Hypothalamus (tissue), 51 donors: ENCODE measurements at regions not wholly inside any gene's neighbourhood (a gene's known extent, or its start where the extent isn't known, plus 50 kb on each side); places are given as distances from the start of the nearest gene placed in this dataset.
"Not testable (repeated sequence)": the region's sequence is repeated elsewhere in the genome, so short reads cannot be mapped to it uniquely, and the experiment has no call there.

Source experiments
- DNase-seq, 51 donors: peaks; one replicate each; lab custom pipeline; 2025; lab: John Stamatoyannopoulos, UW

DNA sequence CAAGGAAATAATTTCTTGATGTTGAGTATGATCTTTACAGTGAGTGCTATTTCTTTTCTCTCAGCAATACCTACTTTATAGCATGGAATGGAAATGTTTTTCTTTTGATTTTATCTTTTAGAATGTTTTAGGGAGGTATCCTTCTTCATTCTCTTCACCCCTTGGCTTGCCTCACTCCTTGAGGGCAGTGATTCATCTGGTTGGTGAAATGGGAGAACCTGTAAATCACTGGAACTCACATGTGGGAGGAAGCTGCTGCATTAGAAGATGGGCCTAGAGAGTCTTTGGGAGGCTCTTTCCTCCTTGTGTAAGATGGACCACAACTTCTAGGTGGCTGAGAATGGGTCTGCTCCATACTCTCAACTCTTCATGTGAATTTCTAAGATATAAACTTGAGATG is 244.8 kb upstream of the SYNCRIP start:
- DNase-seq: no peak

DNA sequence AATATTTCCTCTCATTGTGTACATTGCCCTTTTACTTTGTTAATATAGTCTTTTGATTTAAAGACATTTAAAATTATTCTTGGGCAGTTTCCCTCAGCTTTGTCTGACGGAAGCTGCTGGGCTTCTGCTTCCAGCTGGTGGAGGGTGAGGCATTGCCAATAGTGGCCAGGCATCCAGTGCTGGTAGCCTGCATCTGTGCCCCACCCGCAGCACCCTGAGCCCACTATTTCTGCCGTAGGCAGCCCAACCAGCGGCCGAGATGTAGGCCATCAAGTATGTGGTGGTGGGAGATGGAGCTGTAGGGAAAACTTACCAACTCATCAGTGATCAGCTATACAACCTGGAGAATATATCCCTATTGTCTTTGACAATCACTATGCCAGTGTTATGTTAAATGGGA is 226.0 kb upstream of the SYNCRIP start:
- DNase-seq: no peak

- DNase-seq: no peak
Measured at GRCh38 chr6:85867595-85867994, 224.9 kb upstream of the SYNCRIP start.

GRCh38 chr6:85866758-85867401 is 224.2 kb upstream of the SYNCRIP start:
- no peak for DNase-seq

DNA sequence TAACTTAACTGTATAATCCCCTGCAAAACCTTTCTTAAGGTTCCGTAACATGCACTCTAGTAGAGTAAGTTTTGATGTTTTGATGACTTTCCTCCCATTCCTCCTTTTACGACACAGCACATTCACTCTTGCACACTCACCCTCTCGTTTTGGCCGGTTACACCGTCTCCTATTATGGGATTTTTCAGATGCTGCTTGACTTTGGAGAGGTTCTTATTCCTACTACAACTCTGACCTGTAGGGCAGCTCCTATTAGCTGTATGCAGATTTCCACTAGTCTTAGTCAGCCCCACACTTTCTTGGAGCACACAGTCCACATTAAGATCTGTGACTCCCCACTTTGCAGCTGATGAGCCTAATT is 223.7 kb upstream of the SYNCRIP start:
- no peak for DNase-seq

- DNase-seq: no peak
Measured at GRCh38 chr6:85865420-85866369, 223.0 kb upstream of the SYNCRIP start.

DNA sequence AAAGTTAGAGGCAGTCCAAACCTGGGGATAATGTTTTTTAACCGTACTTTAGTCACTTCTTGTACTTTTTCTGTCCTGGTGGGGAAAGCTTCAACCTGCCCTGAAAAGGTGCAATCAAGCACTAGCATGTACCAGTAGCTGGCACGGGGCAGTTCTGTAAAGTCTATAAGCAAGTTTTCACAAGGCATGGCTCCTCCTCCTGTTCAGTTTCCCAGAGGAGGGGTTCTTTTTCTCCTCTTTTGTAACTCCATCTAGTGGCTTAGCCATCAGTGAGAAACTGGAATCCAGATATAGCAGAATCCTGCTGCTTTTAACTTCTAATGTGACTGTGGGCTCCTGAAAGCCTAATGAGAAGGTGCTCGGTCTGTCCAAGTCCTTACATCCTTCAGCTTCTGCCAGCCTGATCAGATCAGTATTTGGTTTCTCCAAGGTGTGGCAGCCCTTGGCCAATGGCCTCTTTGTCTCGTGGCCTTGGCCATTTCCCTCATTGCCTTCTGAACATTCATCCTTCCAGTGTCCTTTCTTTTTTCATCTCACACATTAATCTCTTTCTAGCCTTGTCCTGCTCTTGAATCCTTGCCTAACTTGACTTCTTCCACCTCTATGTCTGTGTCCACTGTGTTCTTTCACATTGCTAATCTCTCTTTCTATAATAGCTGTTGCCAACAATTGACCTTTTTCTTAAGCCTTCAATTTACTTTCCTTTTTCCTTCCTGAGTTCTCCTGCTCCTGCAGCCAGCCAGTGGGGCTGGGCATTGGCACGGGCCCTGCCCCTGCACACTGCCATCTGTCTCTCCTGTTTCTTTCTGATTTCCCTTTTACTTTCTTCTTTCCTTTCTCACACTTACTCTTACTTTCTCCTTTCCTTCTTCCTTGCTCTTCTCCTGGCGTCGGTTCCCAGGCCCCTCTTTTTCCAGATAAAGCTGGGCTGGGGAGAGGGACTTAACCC is 222.0 kb upstream of the SYNCRIP start:
- no peak for DNase-seq

DNA sequence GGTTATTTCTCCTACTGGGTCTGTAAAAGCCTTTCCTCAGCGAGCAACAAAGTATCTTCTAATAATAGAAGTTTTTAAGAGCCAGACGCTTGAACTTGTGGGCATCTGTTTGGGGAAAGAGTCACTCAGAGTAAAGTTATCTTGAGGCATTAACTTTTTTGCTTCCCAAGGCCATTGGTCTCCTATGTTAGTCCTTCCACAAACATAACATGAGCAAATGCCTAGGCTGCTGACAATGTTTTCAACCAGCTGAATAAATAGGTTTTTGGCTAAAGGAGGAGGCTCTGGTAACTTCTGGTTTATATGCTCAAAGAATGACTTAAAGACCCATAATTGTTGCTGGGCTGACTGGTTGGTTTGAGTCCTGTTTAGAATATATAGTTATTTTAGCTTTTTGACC is 213.5 kb upstream of the SYNCRIP start:
- no peak for DNase-seq

- DNase-seq: not testable (repeated sequence)
Measured at GRCh38 chr6:85838351-85839119, 195.8 kb upstream of the SYNCRIP start.

GRCh38 chr6:85828973-85829372 is 186.3 kb upstream of the SYNCRIP start:
- DNase-seq: no peak

DNA sequence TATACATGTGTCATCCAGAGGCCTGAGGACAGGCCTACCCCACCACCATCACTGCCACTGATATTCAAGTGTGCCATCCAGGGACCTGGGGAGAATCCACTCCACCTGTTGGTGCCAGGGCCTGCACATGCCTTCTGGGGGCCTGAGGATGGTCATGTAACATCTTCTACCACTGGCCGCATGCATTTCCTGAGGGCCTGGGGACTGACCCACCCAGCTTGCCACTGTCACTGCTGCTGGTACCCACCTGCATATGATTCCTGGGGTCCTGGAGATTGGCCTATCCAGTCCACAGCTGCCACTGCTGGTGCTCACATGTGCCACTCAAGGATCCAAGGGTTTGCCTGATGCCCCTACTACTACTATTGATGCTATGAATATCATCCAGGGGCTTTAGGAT is 184.3 kb upstream of the SYNCRIP start:
- DNase-seq: no peak

- DNase-seq: no peak
Measured at GRCh38 chr6:85824329-85824728, 181.6 kb upstream of the SYNCRIP start.

DNA sequence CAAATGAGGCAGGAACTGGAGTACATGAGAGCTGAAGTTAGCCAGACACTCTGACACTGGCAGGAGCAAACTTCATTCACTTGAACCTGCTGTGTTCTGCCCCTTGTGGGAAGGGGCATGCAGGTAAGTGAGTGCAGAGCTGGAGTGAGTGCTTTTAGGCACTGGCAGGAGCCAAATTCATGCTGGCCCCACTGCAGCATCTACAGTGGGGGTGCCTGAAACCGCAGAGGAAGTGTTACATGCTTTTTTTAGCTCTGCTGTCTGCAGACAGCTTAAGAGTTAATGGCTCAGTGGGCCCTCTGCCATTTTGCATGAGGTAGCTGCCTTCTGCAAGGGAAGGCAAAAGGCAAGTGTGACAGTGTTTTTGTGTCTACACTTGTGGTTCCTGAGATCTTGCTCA is 167.9 kb upstream of the SYNCRIP start:
- no peak for DNase-seq

- no peak for DNase-seq
Measured at GRCh38 chr6:85803721-85804120, 161.0 kb upstream of the SYNCRIP start.

DNA sequence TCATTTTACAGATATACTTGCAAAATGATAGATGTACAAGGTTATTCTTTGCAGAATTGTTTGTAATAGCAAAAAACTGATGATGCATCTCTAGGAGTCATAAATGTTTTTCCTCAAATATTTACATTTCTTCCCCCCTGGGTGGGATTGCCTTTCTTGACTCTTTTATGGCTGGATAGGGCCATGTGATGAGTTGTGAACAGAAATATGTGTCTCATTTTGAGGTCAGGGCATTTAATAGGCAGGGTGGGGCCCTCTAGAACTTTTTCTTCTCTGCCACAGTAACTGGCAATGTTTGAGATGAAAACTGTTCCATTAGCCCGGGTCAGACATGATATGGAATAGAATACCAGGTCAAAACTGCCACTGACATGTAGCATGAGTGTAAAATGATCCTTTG is 159.5 kb upstream of the SYNCRIP start:
- DNase-seq: no peak

- DNase-seq: no peak
Measured at GRCh38 chr6:85798931-85799652, 156.4 kb upstream of the SYNCRIP start.

DNA sequence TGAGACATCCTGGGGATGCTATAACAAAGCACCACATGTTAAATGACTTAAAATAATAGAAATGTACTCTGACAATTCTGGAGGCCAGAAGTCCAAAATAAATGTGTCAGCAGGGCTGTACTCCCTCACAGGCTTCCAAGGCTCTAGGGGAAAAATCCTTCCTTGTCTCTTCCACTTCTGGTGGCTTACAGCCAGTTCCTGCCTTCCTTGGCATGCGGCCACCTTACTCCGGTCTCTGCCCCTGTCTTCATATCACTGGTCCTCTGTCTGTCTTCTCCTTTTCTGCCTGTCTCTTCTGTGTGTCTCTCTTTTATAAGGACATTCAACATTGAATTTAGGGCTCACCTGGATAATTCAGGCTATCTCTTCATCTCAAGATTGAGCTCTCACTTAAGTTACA is 155.3 kb upstream of the SYNCRIP start:
- DNase-seq: no peak

DNA sequence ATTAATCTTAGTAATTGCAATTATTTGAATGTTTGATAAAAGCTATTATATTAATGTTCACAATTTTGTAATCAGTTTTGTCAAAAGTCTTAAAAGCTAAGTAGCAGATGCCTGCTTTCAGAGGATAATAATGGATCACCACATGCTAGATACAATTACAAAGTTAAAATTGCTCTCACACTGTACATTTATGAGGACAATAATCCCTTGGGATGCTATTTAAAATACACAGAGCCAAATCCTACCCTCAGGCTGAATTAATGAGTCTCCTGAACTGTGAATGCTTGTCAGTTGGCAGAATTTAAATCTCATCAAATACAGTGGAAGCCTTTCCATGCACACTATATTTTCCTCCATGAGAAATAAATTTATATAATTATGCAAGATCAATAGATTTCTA is 153.3 kb upstream of the SYNCRIP start:
- DNase-seq: no peak

DNA sequence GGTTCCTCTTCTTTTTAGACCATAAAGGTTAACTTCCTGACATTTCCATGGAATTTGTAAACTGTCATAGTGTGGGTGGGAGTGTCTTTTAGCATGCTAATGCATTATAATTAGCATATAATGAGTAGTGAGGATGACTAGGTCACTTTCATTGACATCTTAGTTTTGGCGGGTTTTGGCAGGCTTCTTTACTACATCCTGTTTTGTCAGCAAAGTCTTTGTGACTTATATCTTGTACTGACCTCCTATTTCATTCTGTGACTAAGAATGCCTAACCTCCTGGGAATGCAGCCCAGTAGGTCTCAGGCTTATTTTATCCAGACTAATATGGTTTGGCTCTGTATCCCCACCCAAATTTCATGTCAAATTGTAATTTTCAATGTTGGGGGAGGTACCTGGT is 149.6 kb upstream of the SYNCRIP start:
- DNase-seq: no peak

- no peak for DNase-seq
Measured at GRCh38 chr6:85775883-85776282, 133.2 kb upstream of the SYNCRIP start.
